A172 (cell line): ENCODE measurements at regions not wholly inside any gene's neighbourhood (a gene's known extent, or its start where the extent isn't known, plus 50 kb on each side); places are given as distances from the start of the nearest gene placed in this dataset.

Experiments used
- DNase-seq: peaks from one replicate; pipeline ENCODE4 v3.0.0-alpha.2; 2015; ENCODE audit warnings: low spot score

DNA sequence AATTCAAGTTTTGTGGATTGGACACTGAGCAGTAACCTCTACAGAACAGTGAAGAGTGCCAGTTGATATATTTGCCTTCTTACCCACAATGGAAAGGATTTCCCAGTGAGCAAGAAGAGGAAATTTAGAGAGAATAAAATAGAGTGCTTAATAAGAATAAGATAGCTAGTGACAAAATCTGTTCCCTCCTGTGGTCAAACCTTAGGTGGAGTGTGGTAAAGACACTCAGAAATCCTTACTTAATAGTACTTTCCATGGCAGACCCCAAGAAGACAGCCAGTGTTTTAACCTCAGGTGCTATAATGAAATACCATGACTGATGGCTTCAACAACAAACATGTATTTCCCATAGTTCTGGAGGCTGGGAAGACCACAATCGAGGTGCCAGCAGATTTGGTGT lies 108.4 kb upstream of the TNFAIP3 start:
- no peak for DNase-seq

DNA sequence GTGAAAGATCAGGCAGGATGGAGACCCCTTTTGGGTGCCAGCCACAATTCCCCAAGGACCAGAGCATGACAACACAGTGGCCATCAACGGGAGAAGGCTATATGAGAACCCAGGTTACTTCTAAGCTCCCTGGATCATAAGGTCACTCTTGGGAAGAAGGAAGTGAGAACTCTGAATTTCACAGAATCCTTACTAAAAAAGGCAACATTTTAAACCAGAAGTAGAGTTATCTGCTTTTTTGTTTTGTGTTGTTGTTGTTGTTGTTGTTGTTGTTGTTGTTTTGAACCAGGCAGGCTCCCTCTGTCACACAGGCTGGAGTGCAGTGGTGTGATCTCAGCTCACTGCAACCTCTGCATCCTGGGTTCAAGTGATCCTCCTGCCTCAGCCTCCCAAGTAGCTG lies 107.4 kb upstream of the TNFAIP3 start:
- no peak for DNase-seq

DNA sequence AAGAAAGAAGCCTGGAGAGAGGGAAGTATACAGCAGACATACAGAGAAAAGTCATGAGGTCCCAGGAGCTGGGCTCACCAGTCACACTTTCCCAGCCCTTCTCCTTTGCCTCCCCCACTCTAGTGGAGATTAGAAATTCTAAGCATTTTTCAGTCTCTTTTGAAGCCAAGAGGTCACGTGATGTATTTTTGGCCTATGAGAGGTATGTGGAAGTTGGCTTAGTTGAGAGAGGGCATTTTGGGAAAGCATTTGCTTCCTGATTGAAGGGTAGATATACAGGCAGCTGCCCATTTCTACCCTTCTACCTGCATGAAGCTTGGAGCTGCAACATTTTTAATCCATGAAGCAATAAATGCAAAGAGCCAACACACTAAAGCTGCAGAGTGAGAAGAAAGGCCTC lies 106.0 kb upstream of the TNFAIP3 start:
- DNase-seq = no peak

GRCh38 chr6:137761487-137761886 lies 105.6 kb upstream of the TNFAIP3 start:
- DNase-seq = no peak

DNA sequence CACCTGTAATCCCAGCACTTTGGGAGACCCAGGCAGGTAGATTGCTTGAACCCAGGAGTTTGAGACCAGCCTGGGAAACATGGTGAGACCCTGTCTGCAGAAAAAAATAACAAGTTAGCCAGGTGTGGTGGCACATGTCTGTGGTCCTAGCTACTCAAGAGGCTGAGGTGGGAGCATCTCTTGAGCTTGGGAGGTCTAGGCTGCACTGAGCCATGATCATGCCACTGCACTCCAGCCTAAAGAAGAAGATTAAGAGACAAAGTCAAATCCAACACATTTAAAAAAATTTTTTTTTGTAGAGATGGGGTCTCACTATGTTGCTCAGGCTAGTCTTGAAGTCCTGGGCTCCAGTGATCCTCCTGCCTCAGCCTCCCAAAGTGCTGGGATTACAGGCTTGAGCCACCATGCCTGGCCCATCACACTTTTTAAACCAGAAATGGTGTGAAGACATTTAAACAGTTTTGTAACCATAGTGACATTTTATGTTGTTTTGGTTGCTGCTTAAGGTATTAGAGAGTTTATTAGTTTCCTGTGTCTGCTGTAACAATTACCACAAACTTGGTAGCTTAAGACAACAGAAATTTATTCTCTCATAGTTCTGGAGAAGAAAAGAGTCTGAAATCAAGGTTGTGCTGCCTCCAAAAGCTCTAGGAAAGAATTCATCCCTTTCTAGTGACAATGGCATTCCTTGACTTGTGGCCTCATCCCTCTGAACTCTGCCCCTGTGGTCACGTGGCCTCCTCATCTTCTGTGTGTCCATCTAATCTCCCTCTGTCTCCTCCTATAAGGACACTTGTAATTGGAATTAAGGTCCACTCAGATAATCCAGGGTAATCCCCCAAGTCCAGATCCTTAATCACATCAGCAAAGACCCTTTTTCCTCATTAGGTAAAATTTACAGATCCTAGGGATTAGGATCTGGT lies 104.6 kb upstream of the TNFAIP3 start:
- no peak for DNase-seq

- no peak for DNase-seq
Measured at GRCh38 chr6:137763436-137763835, 103.6 kb upstream of the TNFAIP3 start.

DNA sequence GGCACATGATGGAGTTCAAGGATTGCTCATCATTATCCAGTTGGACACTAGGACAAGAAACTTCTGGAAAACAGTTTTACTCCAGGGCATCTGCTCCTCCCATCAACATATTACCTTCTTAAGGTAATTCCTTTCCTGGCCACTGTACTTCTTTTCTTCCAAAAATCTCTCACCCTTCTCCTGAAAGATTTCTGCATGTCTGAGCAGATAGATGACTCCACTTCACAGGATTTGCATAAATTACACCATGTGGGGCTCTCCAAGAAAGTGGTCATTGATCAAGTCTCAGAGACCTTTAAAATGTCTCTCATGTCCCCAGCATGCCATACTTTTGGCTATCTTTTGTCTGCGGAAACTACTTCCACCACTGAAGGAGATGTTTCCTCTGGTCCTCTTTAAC lies 103.2 kb upstream of the TNFAIP3 start:
- no peak for DNase-seq

- DNase-seq = peak; percentile 62
Measured at GRCh38 chr6:137764464-137764863, 102.6 kb upstream of the TNFAIP3 start.

- DNase-seq = no peak
Measured at GRCh38 chr6:137765059-137765458, 102.0 kb upstream of the TNFAIP3 start.

DNA sequence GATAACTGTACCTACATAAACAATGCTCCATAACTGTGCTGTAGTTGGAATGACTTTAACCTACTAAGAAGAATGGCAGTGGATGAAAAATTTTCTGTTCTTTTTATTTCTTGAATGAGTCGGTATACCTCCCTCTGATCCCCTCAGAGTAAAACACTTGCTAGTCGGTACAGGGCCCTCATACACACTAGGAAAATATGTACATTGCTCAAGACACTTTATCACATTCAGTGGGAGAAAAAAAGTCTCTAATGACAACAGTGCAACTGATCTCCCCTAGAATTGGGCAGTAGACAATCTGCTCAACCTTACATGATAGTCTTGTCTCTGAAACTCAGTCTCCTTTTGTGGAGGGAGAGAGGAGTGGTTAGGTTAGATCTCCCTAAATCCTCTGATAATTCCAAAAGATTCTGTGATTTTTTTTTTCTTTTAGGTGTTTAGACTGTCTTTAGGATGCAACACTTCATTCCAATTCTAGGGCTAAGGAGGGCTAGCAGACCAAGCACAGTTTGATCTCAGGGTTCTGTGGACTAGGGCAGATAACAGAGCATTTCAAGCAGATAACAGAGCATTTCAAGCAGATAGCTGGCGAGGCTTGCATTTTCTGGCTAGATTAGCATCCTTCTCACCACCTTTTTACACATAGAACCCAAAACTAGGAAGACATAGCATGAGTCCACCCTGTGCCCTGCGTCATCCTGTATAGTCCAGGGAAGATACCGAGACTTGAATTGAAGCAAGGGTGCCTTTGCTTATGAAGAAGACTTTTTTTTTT lies 100.3 kb upstream of the TNFAIP3 start:
- no peak for DNase-seq

DNA sequence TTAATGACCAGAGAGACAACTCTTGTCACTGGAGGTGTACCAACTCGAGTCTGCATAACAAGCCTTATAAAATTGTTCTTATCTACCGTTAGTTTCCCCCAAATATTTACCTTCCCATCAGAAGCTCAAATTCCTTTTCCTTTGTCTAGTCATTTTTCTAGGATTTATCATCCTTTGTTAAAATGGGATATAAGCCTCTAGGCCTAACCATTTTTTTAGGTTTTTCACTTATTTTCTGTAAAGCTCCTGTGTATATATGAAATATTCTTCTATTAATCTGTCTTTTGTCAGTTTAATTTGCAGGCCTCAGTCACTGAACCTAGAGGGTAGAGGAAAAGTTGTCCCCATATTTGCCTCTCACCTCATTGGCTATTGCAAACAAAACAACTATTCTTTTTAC lies 99.6 kb upstream of the TNFAIP3 start:
- DNase-seq = no peak

DNA sequence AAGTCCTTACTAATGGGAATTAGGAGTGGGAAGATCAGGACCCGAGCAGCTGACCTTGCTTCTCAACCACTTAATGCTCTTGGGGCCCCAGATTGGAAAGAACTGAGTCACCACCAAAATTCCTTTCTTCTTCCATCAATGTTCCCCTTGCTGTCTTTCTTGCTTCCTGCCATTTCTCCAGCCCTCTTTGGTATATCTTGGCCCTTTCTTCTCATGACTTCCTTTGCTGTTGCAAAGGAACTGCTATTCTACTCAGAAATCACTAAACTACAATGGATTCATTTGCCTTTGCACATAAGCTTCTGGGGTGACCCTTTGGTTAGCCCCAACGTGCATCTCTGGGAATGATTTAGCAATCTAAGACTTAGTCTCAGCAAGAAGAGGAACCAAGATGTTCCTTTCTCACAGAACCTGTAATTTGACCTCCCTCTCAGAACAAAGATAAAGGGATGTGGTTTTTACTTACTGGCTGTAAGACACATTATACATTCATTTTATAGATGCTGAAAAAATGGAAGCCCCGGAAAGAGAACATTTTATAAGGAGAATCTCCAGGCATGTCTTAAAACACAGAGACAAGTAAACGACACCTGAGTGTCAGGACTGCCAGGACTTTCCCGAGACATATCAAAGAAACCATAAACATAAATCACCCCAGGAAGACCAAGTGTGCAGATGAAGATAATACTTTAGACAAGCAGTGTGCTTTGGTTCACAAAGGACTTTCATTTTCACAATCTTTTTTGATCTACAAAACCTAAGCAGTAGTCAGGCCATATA lies 99.0 kb upstream of the TNFAIP3 start:
- DNase-seq = no peak

DNA sequence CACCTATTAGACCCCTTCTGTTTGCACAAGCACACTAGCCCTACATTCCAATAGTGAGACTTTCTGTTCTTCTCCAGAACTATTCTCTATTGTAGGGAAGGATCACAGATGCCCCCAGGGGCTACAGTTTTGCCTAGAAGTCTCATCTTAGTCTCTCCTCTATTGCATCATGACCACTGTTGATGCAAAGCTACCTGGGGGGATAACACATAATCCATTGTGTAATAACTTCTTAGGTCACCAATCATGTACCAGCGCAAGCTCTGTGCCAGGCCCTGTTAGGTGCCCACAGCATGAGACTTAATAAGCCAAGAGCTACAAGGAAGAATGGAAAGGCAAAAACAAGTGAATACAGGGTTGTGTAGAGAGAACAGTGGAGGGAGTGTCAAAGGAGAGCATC lies 98.1 kb upstream of the TNFAIP3 start:
- no peak for DNase-seq

GRCh38 chr6:137769797-137770362 lies 97.2 kb upstream of the TNFAIP3 start:
- no peak for DNase-seq

DNA sequence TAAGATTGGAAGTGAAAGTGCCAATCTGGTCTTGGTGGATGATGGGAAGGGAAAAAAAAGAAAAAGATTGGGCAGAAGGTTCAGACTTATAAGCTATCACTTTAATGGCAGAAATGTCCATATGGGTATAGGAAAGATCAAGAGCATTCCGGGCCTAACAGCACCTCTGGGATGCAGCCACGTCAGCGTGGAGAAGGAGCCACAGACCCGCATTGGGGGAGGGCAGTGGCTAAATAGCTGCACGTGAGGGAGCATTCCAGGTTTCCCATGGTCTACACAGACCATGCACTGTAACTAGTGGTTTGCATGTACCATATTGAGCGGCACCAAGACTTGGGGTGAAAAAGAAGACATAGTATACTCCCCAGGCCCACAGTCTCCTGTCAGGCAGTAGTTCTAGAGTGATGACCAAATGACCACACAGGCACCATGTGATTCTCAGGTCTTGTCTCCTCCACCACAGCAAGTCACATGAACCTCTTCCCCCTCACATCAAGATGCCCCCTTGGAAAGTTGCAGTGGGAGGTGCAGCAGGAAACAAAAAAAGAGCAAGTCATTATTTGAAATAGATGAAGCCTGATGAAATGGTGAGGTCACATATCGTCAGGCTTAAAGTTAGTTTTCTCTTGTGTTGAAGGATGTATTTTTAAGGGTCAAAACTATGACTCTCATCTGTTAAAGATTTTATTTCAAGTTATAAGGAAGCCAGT lies 94.4 kb upstream of the TNFAIP3 start:
- no peak for DNase-seq

- no peak for DNase-seq
Measured at GRCh38 chr6:137775227-137775626, 91.8 kb upstream of the TNFAIP3 start.

- DNase-seq = no peak
Measured at GRCh38 chr6:137775720-137776119, 91.3 kb upstream of the TNFAIP3 start.

GRCh38 chr6:137776256-137776655 lies 90.8 kb upstream of the TNFAIP3 start:
- no peak for DNase-seq

DNA sequence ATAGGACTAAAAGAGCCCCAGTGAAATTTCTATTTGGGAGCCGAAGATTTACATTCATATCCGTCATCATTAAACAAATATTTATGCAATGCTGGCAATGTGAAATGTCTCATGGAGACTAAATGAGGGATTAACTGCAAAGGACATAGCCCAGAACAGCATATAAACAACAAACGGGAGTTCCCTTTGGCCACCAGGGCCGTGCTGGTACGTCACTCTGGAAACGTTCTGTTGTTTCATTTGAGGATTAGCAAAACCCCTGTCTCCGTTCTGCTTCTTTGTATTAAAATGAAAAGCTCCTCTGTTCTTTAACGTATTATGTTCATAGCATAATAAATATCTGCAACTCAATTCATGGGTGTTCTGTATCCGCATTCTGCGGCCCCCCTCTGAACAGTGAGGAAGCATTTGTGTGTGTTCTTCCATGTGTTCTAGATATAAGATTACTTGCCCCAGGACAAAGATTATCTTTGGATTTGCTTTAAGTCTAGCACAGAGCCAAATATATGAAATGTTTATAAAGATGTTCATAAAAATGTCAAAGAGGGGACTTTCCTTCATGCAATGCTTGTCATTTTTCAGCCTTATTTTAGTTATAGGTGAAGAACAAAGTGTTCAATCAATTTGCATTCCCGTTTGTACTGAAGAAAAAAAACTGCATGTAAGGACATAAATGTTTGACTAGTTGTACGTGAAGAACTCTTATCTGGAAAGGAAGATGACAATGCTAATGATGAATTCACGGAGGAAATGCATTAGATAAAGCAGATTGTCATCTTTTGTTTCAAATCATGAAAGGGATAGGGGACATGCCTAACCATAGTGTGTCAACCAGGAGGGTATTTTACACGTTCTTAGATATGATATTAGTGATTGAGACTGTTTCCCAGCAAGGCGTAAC lies 90.0 kb upstream of the TNFAIP3 start:
- DNase-seq = no peak

GRCh38 chr6:137777687-137778075 lies 89.4 kb upstream of the TNFAIP3 start:
- no peak for DNase-seq
